GM12878 (cell line): ENCODE measurements at regions not wholly inside any gene's neighbourhood (a gene's known extent, or its start where the extent isn't known, plus 50 kb on each side); places are given as distances from the start of the nearest gene placed in this dataset.

Experiments used
- ATAC-seq: fragments of 200-7000 bp; cut with Tn5 transposase; 3 replicates; pipeline ENCODE4 v1.9.1; 2020; ENCODE audit warnings: mild to moderate bottlenecking, moderate library complexity
- BruUV-seq: library from RNA; stranded (reverse); fragments of 400-500 nt; replicated peaks from 2 replicates; lab custom pipeline; 2021; lab: Mats Ljungman, UMichigan
- CTCF ChIA-PET: fragments of 300-600 bp; sonication (Branson Sonifier 250); formaldehyde crosslinking; extraction: SDS; loops from one replicate; lab custom pipeline; 2021; ENCODE audit warnings: inconsistent platforms; lab: Yijun Ruan, JAX
- POLR2A ChIA-PET: fragments of 350-600 bp; formaldehyde crosslinking; extraction: SDS; loops from one replicate; lab custom pipeline; 2021; ENCODE audit warnings: inconsistent platforms; lab: Charles Lee
- RAD21 ChIA-PET: fragments of 300-600 bp; sonication (Branson Sonifier 250); formaldehyde crosslinking; loops from one replicate; lab custom pipeline; 2023; ENCODE audit warnings: antibody characterized with exemption; ENCODE audit not compliant: unreplicated experiment; lab: Charles Lee
- SMC1A ChIA-PET: fragments of 300-600 bp; sonication (Branson Sonifier 250); formaldehyde crosslinking; loops from one replicate; lab custom pipeline; 2023; ENCODE audit not compliant: unreplicated experiment, uncharacterized antibody; lab: Charles Lee
- DNase-seq: peaks from one replicate; pipeline ENCODE4 v3.0.0-alpha.2; 2011; ENCODE audit warnings: low read depth, low spot score
- FAIRE-seq: peaks from 3 replicates; lab custom pipeline; 2011; peaks lifted over from hg19 to GRCh38; lab: Jason Lieb, UNC
- H2AFZ ChIP-seq: 2 replicates; pipeline ENCODE4 v1.6.0; 2011; ENCODE audit warnings: low read depth, low read length, control low read depth; ENCODE audit not compliant: control insufficient read depth
- H3K27ac ChIP-seq: 2 replicates; pipeline ENCODE4 v1.5.1; 2011; ENCODE audit warnings: control low read depth; ENCODE audit not compliant: control insufficient read depth, insufficient read depth
- H3K27me3 ChIP-seq, 2 experiments: replicated peaks in 1 of 2; 2 replicates each; pipeline versions ENCODE4 v1.6.0 to v1.6.1; 2011; ENCODE audit warnings: low read length in 1 of 2; ENCODE audit not compliant: control insufficient read depth in 2 of 2, insufficient read depth in 2 of 2
- H3K36me3 ChIP-seq, 2 experiments: 2 replicates each; pipeline ENCODE4 v1.5.1; 2011; ENCODE audit warnings: low read length in 1 of 2; ENCODE audit not compliant: control insufficient read depth in 2 of 2, insufficient read depth in 2 of 2
- H3K4me1 ChIP-seq: 2 replicates; pipeline ENCODE4 v1.6.1; 2011; ENCODE audit warnings: mild to moderate bottlenecking, low read length, moderate library complexity, mixed read lengths; ENCODE audit not compliant: control insufficient read depth, insufficient read depth
- H3K4me2 ChIP-seq: 2 replicates; pipeline ENCODE4 v1.6.0; 2011; ENCODE audit warnings: control low read depth; ENCODE audit not compliant: control insufficient read depth, insufficient read depth
- H3K4me3 ChIP-seq: fragments of 200-600 bp; sonication (generic); 2 replicates; pipeline ENCODE4 v1.5.1; 2016
- H3K79me2 ChIP-seq: 2 replicates; pipeline ENCODE4 v1.6.0; 2011; ENCODE audit warnings: low read length; ENCODE audit not compliant: control insufficient read depth, insufficient read depth
- H3K9ac ChIP-seq: 2 replicates; pipeline ENCODE4 v1.8.0; 2011; ENCODE audit warnings: low read length, control low read depth, mixed read lengths; ENCODE audit not compliant: control insufficient read depth, insufficient read depth
- H3K9me3 ChIP-seq: replicated peaks from 3 replicates; pipeline ENCODE4 v1.5.1; 2011; ENCODE audit warnings: mild to moderate bottlenecking, low read length; ENCODE audit not compliant: control insufficient read depth, insufficient read depth
- H4K20me1 ChIP-seq: 2 replicates; pipeline ENCODE4 v1.6.0; 2011; ENCODE audit not compliant: control insufficient read depth, insufficient read depth
- ASH2L ChIP-seq: fragments of 300-600, 200-600 bp; sonication (generic); IDR thresholded peaks from 2 replicates; pipeline ENCODE4 v1.6.1; 2017; ENCODE audit warnings: low read depth, mild to moderate bottlenecking, borderline replicate concordance
- ATF2 ChIP-seq: IDR thresholded peaks from 2 replicates; pipeline ENCODE4 v1.6.1; 2012; ENCODE audit warnings: low read length, inconsistent platforms
- ATF7 ChIP-seq: fragments of 450-650 bp; IDR thresholded peaks from 2 replicates; pipeline ENCODE4 v1.6.1; 2016; ENCODE audit warnings: low read depth, mild to moderate bottlenecking
- BACH1 ChIP-seq: fragments of 450-650 bp; IDR thresholded peaks from 2 replicates; pipeline ENCODE4 v1.6.1; 2017; ENCODE audit warnings: mild to moderate bottlenecking, borderline replicate concordance
- BCLAF1 ChIP-seq: fragments of 450-650 bp; IDR thresholded peaks from 2 replicates; pipeline ENCODE4 v1.6.1; 2017; ENCODE audit warnings: antibody characterized with exemption, mild to moderate bottlenecking, moderate library complexity
- EED ChIP-seq: sonication (generic); IDR thresholded peaks from 2 replicates; pipeline ENCODE4 v1.6.1; 2016; ENCODE audit warnings: antibody characterized with exemption, low read depth
- NR2C2 ChIP-seq: IDR thresholded peaks from 2 replicates; pipeline ENCODE4 v1.6.1; 2011; ENCODE audit warnings: borderline replicate concordance, low read depth; ENCODE audit not compliant: control insufficient read depth, insufficient read length
- NR2F1 ChIP-seq: fragments of 450-650 bp; conservative IDR thresholded peaks from 2 replicates; pipeline ENCODE4 v1.6.1; 2017; ENCODE audit warnings: mild to moderate bottlenecking
- RCOR1 ChIP-seq: conservative IDR thresholded peaks from 2 replicates; pipeline ENCODE4 v1.6.1; 2012; ENCODE audit warnings: low read depth, low read length, improper control_type of control experiment
- RELA ChIP-seq: fragments of 450-650 bp; IDR thresholded peaks from 2 replicates; pipeline ENCODE4 v1.8.0; 2014; ENCODE audit warnings: borderline replicate concordance; ENCODE audit not compliant: partially characterized antibody
- SP1 ChIP-seq: IDR thresholded peaks from one replicate; pipeline ENCODE4 v1.6.1; 2011; ENCODE audit warnings: low read depth, low read length
- USF2 ChIP-seq: IDR thresholded peaks from 2 replicates; pipeline ENCODE4 v1.6.1; 2011; ENCODE audit warnings: low read depth, low read length, improper control_type of control experiment, borderline replicate concordance
- YBX1 ChIP-seq: fragments of 450-650 bp; IDR thresholded peaks from 2 replicates; pipeline ENCODE4 v1.6.1; 2016; ENCODE audit warnings: antibody characterized with exemption
- ZBED1 ChIP-seq: IDR thresholded peaks from 2 replicates; pipeline ENCODE4 v1.6.1; 2016; ENCODE audit warnings: borderline replicate concordance
- WGBS: methylation state at CpG from one replicate; pipeline ENCODE4 v1.1.6; 2016; ENCODE audit warnings: low lambda C conversion rate; ENCODE audit not compliant: insufficient replicate concordance, insufficient coverage; ENCODE audit errors: missing lambda C conversion rate; 5-methylcytosine and 5-hydroxymethylcytosine counted together
- in situ Hi-C: fragments of 300-500 bp; cut with MboI; formaldehyde crosslinking; loops from 9 replicates; pipeline ENCODE4 v1.14.3; 2018; ENCODE audit warnings: mixed read lengths
- intact Hi-C: fragments of 100-400 bp; cut with micrococcal nuclease; formaldehyde crosslinking; loops from one replicate; pipeline ENCODE4 v1.14.2; 2022; ENCODE audit not compliant: unreplicated experiment

GRCh38 chr9:135242049-135242396 lies 154.6 kb downstream of the OLFM1 start:
- TF ChIP-seq SP1 (no peak), NR2F1 (no peak), RCOR1 (no peak), ZBED1 (no peak), YBX1 (no peak), NR2C2 (no peak), RELA (no peak), BACH1 (no peak), BCLAF1 (no peak), ATF2 (no peak), ASH2L (no peak), ATF7 (no peak), USF2 (no peak), EED (no peak)
- in situ Hi-C loops (no loop called here), intact Hi-C loops (no loop called here)
- CTCF ChIA-PET: no interaction called here
- Histone ChIP-seq H3K27ac (no peak overlapping the region), H3K4me1 (no peaks in the 10 kb centered on the region), H3K36me3 (no peaks in the 10 kb centered on the region), H3K4me2 (no peak overlapping the region), H2AFZ (no peak overlapping the region), H3K79me2 (no peaks in the 10 kb centered on the region), H3K9me3 (no peaks in the 10 kb centered on the region), H4K20me1 (no peaks in the 10 kb centered on the region; the same call in 1 of the 2 replicates), H3K9ac (no peak overlapping the region), H3K27me3 (no peaks in the 10 kb centered on the region; a peak in 1 of 4 replicates), H3K4me3 (no peak overlapping the region)
- no peak for FAIRE-seq
- SMC1A ChIA-PET: no interaction called here
- WGBS: 42% methylated on average over 9 of the region's 9 CpGs
- RAD21 ChIA-PET: no interaction called here
- BruUV-seq: no TSS peak
- no peak for ATAC-seq
- POLR2A ChIA-PET: no interaction called here
- DNase-seq: no peak
